IMR-90 (cell line): ENCODE measurements at regions not wholly inside any gene's neighbourhood (a gene's known extent, or its start where the extent isn't known, plus 50 kb on each side); places are given as distances from the start of the nearest gene placed in this dataset.

Experiments used
- ATAC-seq: fragments of 200-7000 bp; cut with Tn5 transposase; 2 replicates; pipeline ENCODE4 v1.9.1; 2020; ENCODE audit warnings: low read depth, mild to moderate bottlenecking, moderate library complexity
- BruUV-seq: library from RNA; stranded (reverse); fragments of 400-500 nt; replicated peaks from 2 replicates; lab custom pipeline; 2021; lab: Mats Ljungman, UMichigan
- CTCF ChIA-PET: fragments of 300-600 bp; formaldehyde crosslinking; extraction: SDS; loops from one replicate; lab custom pipeline; 2021; ENCODE audit warnings: antibody characterized with exemption; lab: Yijun Ruan, JAX
- POLR2A ChIA-PET: fragments of 300-600 bp; sonication (Branson Sonifier 250); formaldehyde crosslinking; loops from one replicate; lab custom pipeline; 2022; ENCODE audit warnings: antibody characterized with exemption; ENCODE audit not compliant: unreplicated experiment; lab: Charles Lee
- DNase-seq: peaks from one replicate; pipeline ENCODE4 v3.0.0; 2013
- H2AFZ ChIP-seq: replicated peaks from 2 replicates; pipeline ENCODE3; 2013; ENCODE audit warnings: low read length, mild to moderate bottlenecking; ENCODE audit not compliant: poor library complexity
- H2AK5ac ChIP-seq: 2 replicates; pipeline ENCODE4 v1.6.1; 2013; ENCODE audit warnings: low read depth, low read length, inconsistent platforms
- H2AK9ac ChIP-seq: replicated peaks from 2 replicates; pipeline ENCODE3; 2013; ENCODE audit warnings: mild to moderate bottlenecking, low read depth, low read length, moderate library complexity; ENCODE audit not compliant: poor library complexity
- H2BK120ac ChIP-seq: 2 replicates; pipeline ENCODE4 v1.6.1; 2013; ENCODE audit warnings: low read depth, low read length, inconsistent platforms
- H2BK15ac ChIP-seq: 3 replicates; pipeline ENCODE4 v1.6.1; 2013; ENCODE audit warnings: low read depth, low read length, inconsistent platforms
- H2BK20ac ChIP-seq: 2 replicates; pipeline ENCODE4 v1.6.1; 2013; ENCODE audit warnings: low read depth, mild to moderate bottlenecking, inconsistent platforms, low read length, moderate library complexity
- H2BK5ac ChIP-seq: 2 replicates; pipeline ENCODE4 v1.6.1; 2013; ENCODE audit warnings: mild to moderate bottlenecking, low read depth, low read length, inconsistent platforms; ENCODE audit not compliant: poor library complexity, severe bottlenecking
- H3K14ac ChIP-seq: replicated peaks from 2 replicates; pipeline ENCODE4 v1.6.1; 2013; ENCODE audit warnings: low read depth, low read length, inconsistent platforms
- H3K18ac ChIP-seq: 2 replicates; pipeline ENCODE4 v1.6.1; 2013; ENCODE audit warnings: low read depth, low read length, control low read depth
- H3K23ac ChIP-seq: 2 replicates; pipeline ENCODE4 v1.6.1; 2013; ENCODE audit warnings: low read depth, low read length, inconsistent platforms
- H3K27ac ChIP-seq: 2 replicates; pipeline ENCODE4 v1.5.1; 2013; ENCODE audit warnings: mild to moderate bottlenecking, control low read depth, low read length; ENCODE audit not compliant: insufficient read depth
- H3K27me3 ChIP-seq: 2 replicates; pipeline ENCODE4 v1.6.1; 2013; ENCODE audit warnings: low read length; ENCODE audit not compliant: control insufficient read depth, insufficient read depth
- H3K36me3 ChIP-seq: 2 replicates; pipeline ENCODE4 v1.6.1; 2013; ENCODE audit warnings: low read length, mixed read lengths; ENCODE audit not compliant: control insufficient read depth, insufficient read depth
- H3K4ac ChIP-seq: 2 replicates; pipeline ENCODE4 v1.6.1; 2013; ENCODE audit warnings: low read depth, low read length, inconsistent platforms
- H3K4me1 ChIP-seq: 2 replicates; pipeline ENCODE4 v1.6.1; 2013; ENCODE audit warnings: low read length, mixed read lengths; ENCODE audit not compliant: control insufficient read depth, insufficient read depth
- H3K4me2 ChIP-seq: 2 replicates; pipeline ENCODE4 v1.6.1; 2013; ENCODE audit warnings: low read depth, mild to moderate bottlenecking, control low read depth, low read length, moderate library complexity
- H3K4me3 ChIP-seq: 2 replicates; pipeline ENCODE4 v1.5.1; 2013; ENCODE audit warnings: low read depth, mild to moderate bottlenecking, control low read depth, low read length, moderate library complexity; ENCODE audit not compliant: insufficient read depth
- H3K56ac ChIP-seq: 2 replicates; pipeline ENCODE4 v1.6.1; 2013; ENCODE audit warnings: low read length, inconsistent platforms; ENCODE audit not compliant: insufficient read depth; ENCODE audit errors: extremely low read depth
- H3K79me1 ChIP-seq, 2 experiments: 2 replicates each; pipeline ENCODE4 v1.6.1; 2013; ENCODE audit warnings: low read length in 2 of 2, inconsistent platforms in 1 of 2, low read depth in 1 of 2
- H3K9ac ChIP-seq: 2 replicates; pipeline ENCODE4 v1.6.1; 2013; ENCODE audit warnings: low read depth, low read length, control low read depth
- H3K9me1 ChIP-seq: 2 replicates; pipeline ENCODE4 v1.6.1; 2013; ENCODE audit warnings: low read length, inconsistent platforms; ENCODE audit not compliant: insufficient read depth
- H3K9me3 ChIP-seq: 2 replicates; pipeline ENCODE4 v1.6.1; 2013; ENCODE audit warnings: low read length; ENCODE audit not compliant: control insufficient read depth, insufficient read depth
- H4K20me1 ChIP-seq: 2 replicates; pipeline ENCODE4 v1.6.1; 2013; ENCODE audit warnings: low read length, inconsistent platforms; ENCODE audit not compliant: insufficient read depth
- H4K5ac ChIP-seq: 2 replicates; pipeline ENCODE4 v1.6.1; 2013; ENCODE audit warnings: mild to moderate bottlenecking, low read depth, low read length, control low read depth
- H4K8ac ChIP-seq, 2 experiments: 2 replicates each; pipeline ENCODE4 v1.6.1; 2013; ENCODE audit warnings: low read depth in 2 of 2, low read length in 2 of 2, control low read depth in 1 of 2, inconsistent platforms in 1 of 2
- H4K91ac ChIP-seq: 2 replicates; pipeline ENCODE4 v1.6.1; 2013; ENCODE audit warnings: low read depth, low read length, inconsistent platforms; ENCODE audit not compliant: insufficient read depth
- CHD1 ChIP-seq: IDR thresholded peaks from 2 replicates; pipeline ENCODE4 v1.6.1; 2012; ENCODE audit warnings: low read depth, low read length, improper control_type of control experiment
- ELK1 ChIP-seq: fragments of 150-350 bp; IDR thresholded peaks from 2 replicates; pipeline ENCODE4 v1.6.1; 2016; ENCODE audit warnings: low read depth, mild to moderate bottlenecking, low read length, moderate library complexity, borderline replicate concordance
- FOS ChIP-seq: fragments of 150-350 bp; IDR thresholded peaks from 2 replicates; pipeline ENCODE4 v1.6.1; 2016; ENCODE audit warnings: low read depth, low read length
- MAFK ChIP-seq: IDR thresholded peaks from 2 replicates; pipeline ENCODE4 v1.6.1; 2012; ENCODE audit warnings: low read depth, low read length, improper control_type of control experiment
- NFE2L2 ChIP-seq: fragments of 150-350 bp; IDR thresholded peaks from 2 replicates; pipeline ENCODE4 v1.6.1; 2016; ENCODE audit warnings: low read depth, mild to moderate bottlenecking, low read length
- RAD21 ChIP-seq: IDR thresholded peaks from 2 replicates; pipeline ENCODE4 v1.6.1; 2012; ENCODE audit warnings: low read length, improper control_type of control experiment
- RCOR1 ChIP-seq: IDR thresholded peaks from 2 replicates; pipeline ENCODE4 v1.6.1; 2012; ENCODE audit warnings: mild to moderate bottlenecking, low read length, improper control_type of control experiment; ENCODE audit not compliant: insufficient replicate concordance
- WGBS, 2 experiments: methylation state at CpG; one replicate each; pipeline versions ENCODE4 v1.1.5 to v1.1.7; 2013; ENCODE audit warnings: missing lambda C conversion rate in 2 of 2; ENCODE audit not compliant: insufficient read length in 1 of 2; ENCODE audit errors: extremely low coverage in 2 of 2; 5-methylcytosine and 5-hydroxymethylcytosine counted together
- dilution Hi-C: fragments of 300-500 bp; cut with HindIII; formaldehyde crosslinking; loops from one replicate; pipeline ENCODE4 v1.14.3; 2018; ENCODE audit warnings: low sequenced_read_pairs; ENCODE audit not compliant: unreplicated experiment
- in situ Hi-C: fragments of 300-500 bp; cut with MboI; formaldehyde crosslinking; loops from 3 replicates; pipeline ENCODE4 v1.14.3; 2019; ENCODE audit warnings: low sequenced_read_pairs, inconsistent platforms, mixed read lengths
- intact Hi-C: fragments of 100-400 bp; cut with micrococcal nuclease; formaldehyde crosslinking; loops from 2 replicates; pipeline ENCODE4 v1.10.0; 2022

- Histone ChIP-seq H3K36me3 (no peaks in the 10 kb centered on the region), H3K4me1 (no peaks in the 10 kb centered on the region), H2BK20ac (no peak overlapping the region), H4K20me1 (no peaks in the 10 kb centered on the region), H4K5ac (no peak overlapping the region), H3K4ac (no peak overlapping the region), H3K27me3 (no peaks in the 10 kb centered on the region), H3K4me3 (no peak overlapping the region), H3K27ac (no peak overlapping the region), H3K56ac (no peak overlapping the region), H4K91ac (no peak overlapping the region), H3K9me3 (no peaks in the 10 kb centered on the region), H3K4me2 (no peak overlapping the region), H2AFZ (no peak overlapping the region), H3K9ac (no peak overlapping the region), H3K79me1 (no peaks in the 10 kb centered on the region), H3K23ac (no peak overlapping the region), H2BK5ac (no peak overlapping the region), H3K14ac (no peak overlapping the region), H3K18ac (no peak overlapping the region), H2AK9ac (no peak overlapping the region), H2BK15ac (no peak overlapping the region), H2AK5ac (no peak overlapping the region), H2BK120ac (no peak overlapping the region), H3K9me1 (no peaks in the 10 kb centered on the region), H4K8ac (no peak overlapping the region)
- intact Hi-C loops (no loop called here), dilution Hi-C loops (no loop called here), in situ Hi-C loops (no loop called here)
- WGBS, 2 experiments = no CpG with 5 or more reads among the region's 4 CpGs
- TF ChIP-seq RCOR1 (no peak), ELK1 (no peak), NFE2L2 (no peak), CHD1 (no peak), RAD21 (no peak), MAFK (no peak), FOS (no peak)
- no TSS peak for BruUV-seq
- DNase-seq (peak; percentile 6), ATAC-seq (no peak)
- POLR2A ChIA-PET = no interaction called here
- CTCF ChIA-PET = no interaction called here
These were observed 391.5 kb upstream of the IGFBP7 start for GRCh38 chr4:57501720-57502119.
